ENCODE measurements at regions not wholly inside any gene's neighbourhood (a gene's known extent, or its start where the extent isn't known, plus 50 kb on each side); places are given as distances from the start of the nearest gene placed in this dataset.
A peak's percentile ranks its signal among the peaks of the same experiment; 100 is the strongest.

DNA sequence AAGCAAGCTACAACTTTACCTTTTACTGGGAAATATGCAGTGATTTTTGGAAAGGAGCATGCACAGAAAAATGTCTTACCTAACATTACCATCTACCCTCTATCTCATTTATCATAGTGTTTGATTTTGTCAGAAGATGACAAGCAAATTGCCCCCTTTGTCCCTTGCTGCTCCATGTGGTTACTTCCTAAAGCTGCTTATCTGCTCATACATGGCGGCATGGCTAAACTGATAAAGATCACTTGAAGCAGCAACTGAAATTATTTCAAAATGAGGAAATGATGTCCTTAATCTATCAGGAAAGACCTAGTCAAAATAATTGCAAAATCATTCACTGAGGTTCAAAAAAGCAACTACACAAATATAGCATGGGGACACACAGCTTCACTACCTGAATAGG is 1198.5 kb upstream of the SORCS1 start:
- TF ChIP-seq CTCF (IDR thresholded peaks at IDR 0.05; ENCODE audit: insufficient read depth, low read depth, low read length): no peak
- no peak for DNase-seq (ENCODE audit: low read depth)
- H3K4me3 ChIP-seq (ENCODE audit: low read depth, low read length): no peak overlapping the region

- H3K4me3 ChIP-seq (ENCODE audit: low read depth, low read length): no peak overlapping the region
- no peak for TF ChIP-seq CTCF (IDR thresholded peaks at IDR 0.05; ENCODE audit: insufficient read depth, low read depth, low read length)
- no peak for DNase-seq (ENCODE audit: low read depth)
Observed at GRCh38 chr10:108362296-108362695, 1197.8 kb upstream of the SORCS1 start.

DNA sequence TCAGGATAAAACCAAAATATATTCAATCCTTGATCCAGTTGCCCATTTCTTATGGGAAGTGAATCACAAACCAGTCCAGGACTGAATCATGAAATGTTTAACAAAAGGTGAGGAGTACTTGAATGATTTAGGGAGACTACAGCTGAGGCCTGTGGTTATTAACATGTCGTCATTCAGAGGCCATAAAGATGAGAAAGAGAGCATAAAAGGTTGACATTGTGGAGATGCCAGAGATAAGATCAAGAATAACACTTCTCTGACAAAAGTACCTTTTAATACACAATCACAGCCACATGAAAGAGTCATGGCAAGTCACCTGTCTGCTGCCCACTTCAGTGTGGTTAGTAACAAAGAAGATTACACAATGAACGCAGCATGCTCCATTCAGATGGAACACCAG is 1195.7 kb upstream of the SORCS1 start:
- H3K4me3 ChIP-seq (ENCODE audit: low read depth, low read length): no peak overlapping the region
- no peak for TF ChIP-seq CTCF (IDR thresholded peaks at IDR 0.05; ENCODE audit: insufficient read depth, low read depth, low read length)
- DNase-seq (ENCODE audit: low read depth): peak; percentile 12

DNA sequence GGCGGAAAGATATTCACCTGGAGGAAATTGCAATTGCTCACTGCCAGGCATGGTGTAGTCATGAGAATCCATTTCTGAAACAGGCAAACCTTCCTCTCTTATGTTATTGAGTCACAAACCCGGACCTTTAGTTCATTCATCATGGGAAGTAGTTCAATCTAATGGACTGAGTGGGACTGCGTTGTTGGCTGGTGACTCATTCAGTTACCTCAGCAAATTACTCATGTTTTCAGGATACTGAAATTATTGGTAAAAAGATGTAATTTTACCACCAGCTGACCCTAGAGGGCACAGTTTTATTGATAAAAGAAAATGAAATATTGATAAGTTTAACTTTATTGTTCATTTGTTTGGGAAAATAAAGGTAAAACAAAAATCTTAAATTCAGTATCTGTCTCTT is 1194.4 kb upstream of the SORCS1 start:
- no peak for TF ChIP-seq CTCF (IDR thresholded peaks at IDR 0.05; ENCODE audit: insufficient read depth, low read depth, low read length)
- H3K4me3 ChIP-seq (ENCODE audit: low read depth, low read length): no peak overlapping the region
- DNase-seq (ENCODE audit: low read depth): peak; percentile 71

DNA sequence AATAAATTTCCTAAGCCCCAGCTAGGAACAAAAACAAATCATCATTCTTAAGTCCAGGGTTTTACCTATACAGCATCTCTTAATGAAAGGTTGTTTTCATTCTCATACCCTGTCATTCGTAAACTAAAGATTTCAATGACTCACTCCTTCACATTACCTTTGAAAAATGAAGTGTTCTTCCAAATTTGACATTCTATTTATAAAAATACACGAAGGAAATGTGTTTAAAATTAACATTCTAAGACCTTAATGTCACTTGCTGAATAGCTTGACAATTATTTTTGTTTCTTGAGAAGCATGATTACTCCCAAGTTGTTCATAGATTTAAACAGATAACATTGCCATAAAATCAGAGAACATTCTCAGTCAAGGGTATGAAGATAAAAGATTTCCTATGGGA is 1188.3 kb upstream of the SORCS1 start:
- TF ChIP-seq CTCF (IDR thresholded peaks at IDR 0.05; ENCODE audit: insufficient read depth, low read depth, low read length): no peak
- peak; percentile 38 for DNase-seq (ENCODE audit: low read depth)
- no peak overlapping the region for H3K4me3 ChIP-seq (ENCODE audit: low read depth, low read length)

DNA sequence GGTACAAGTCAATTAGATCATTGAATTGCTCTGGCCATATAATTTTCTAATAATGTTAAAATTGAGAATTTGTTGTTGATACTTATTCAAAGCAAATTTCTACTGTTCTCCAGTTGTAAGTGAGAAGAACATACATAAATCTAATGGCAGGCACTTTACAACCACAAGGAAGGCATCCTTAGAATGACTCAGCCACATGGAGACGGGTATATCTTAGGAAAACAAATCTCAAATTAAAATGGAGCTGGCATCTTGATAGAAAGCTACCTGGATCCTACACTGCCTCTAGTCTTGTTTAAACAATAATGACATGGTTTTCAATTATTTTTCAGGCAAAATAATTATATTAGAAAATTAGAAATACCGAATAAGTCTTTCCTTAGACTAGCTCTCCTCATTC is 1183.7 kb upstream of the SORCS1 start:
- TF ChIP-seq CTCF (IDR thresholded peaks at IDR 0.05; ENCODE audit: insufficient read depth, low read depth, low read length): no peak
- no peak for DNase-seq (ENCODE audit: low read depth)

GRCh38 chr10:108346066-108346465 is 1181.6 kb upstream of the SORCS1 start:
- H3K4me3 ChIP-seq (ENCODE audit: low read depth, low read length): no peak overlapping the region
- TF ChIP-seq CTCF (IDR thresholded peaks at IDR 0.05; ENCODE audit: insufficient read depth, low read depth, low read length): no peak
- no peak for DNase-seq (ENCODE audit: low read depth)

More for the DNA sequence above, 1183.7 kb upstream of the SORCS1 start:
- H3K4me3 ChIP-seq (ENCODE audit: low read depth, low read length): no peak overlapping the region

All from fibroblast of villous mesenchyme (primary cell).